ENCODE measurements at regions not wholly inside any gene's neighbourhood (a gene's known extent, or its start where the extent isn't known, plus 50 kb on each side); places are given as distances from the start of the nearest gene placed in this dataset.

- H3K27ac Mint-ChIP-seq = no peak overlapping the region
- no peaks in the 10 kb centered on the region for H3K4me1 Mint-ChIP-seq (ENCODE audit: low read depth in 2 of 2)
- H3K4me3 Mint-ChIP-seq = no peak overlapping the region
- no peaks in the 10 kb centered on the region for H3K36me3 Mint-ChIP-seq (ENCODE audit: insufficient read depth)
- H3K27me3 Mint-ChIP-seq = no peaks in the 10 kb centered on the region
- DNase-seq (no peak), ATAC-seq (replicated peaks) (no peak)
- no peaks in the 10 kb centered on the region for H3K9me3 Mint-ChIP-seq
These were observed 696.9 kb upstream of the EYS start for GRCh38 chr6:66403966-66404365.

DNA sequence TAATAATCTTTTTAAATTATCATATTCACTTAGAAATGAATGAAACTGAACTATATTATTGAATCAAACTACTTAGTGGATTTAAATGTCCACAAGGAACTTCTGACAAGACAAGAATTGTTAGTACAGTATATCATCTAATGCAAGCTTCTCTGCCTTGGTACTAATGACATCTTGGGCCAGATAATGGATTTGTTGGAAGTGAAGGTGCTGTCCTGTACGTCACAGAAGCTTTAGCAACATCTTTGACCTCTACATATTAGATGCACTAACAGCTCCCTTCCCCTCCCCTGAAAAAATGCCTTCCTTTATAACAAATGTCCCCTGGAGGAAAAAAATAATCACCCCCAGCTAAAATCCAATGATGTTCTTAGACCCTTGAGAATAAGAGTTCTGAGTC is 695.8 kb upstream of the EYS start:
- H3K9me3 Mint-ChIP-seq = no peaks in the 10 kb centered on the region
- H3K27ac Mint-ChIP-seq = no peak overlapping the region
- no peak overlapping the region for H3K4me3 Mint-ChIP-seq
- ATAC-seq (replicated peaks) = no peak
- H3K4me1 Mint-ChIP-seq (ENCODE audit: low read depth in 2 of 2) = no peaks in the 10 kb centered on the region
- no peaks in the 10 kb centered on the region for H3K27me3 Mint-ChIP-seq
- DNase-seq = no peak
- H3K36me3 Mint-ChIP-seq (ENCODE audit: insufficient read depth) = no peaks in the 10 kb centered on the region

GRCh38 chr6:66396549-66396948 is 689.5 kb upstream of the EYS start:
- DNase-seq (no peak), ATAC-seq (replicated peaks) (no peak)
- Mint-ChIP-seq H3K27me3 (no peaks in the 10 kb centered on the region), H3K4me1 (ENCODE audit: low read depth in 2 of 2) (no peaks in the 10 kb centered on the region), H3K27ac (no peak overlapping the region), H3K9me3 (no peaks in the 10 kb centered on the region), H3K36me3 (ENCODE audit: insufficient read depth) (no peaks in the 10 kb centered on the region), H3K4me3 (no peak overlapping the region)

DNA sequence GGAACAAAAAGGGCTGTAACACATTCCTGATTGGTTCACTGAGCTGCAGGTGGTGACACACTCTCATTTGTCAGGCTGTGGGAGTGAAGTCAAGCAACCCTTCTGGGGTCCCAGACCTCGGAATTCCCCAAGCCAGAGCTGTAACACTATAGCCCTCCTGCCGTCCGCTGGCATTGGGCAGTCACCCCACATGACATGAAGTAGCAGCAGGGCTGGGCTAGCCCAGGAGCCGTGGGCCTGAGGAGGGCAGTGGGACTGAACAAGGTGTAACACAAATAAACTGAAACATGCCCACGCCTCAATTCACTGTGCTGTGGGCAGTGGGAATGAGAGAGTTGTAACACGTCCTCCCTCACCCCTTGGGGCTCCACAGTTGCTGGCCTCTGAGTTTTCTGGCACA is 689.1 kb upstream of the EYS start:
- Mint-ChIP-seq H3K9me3 (no peaks in the 10 kb centered on the region), H3K4me3 (no peak overlapping the region), H3K4me1 (ENCODE audit: low read depth in 2 of 2) (no peaks in the 10 kb centered on the region), H3K36me3 (ENCODE audit: insufficient read depth) (no peaks in the 10 kb centered on the region), H3K27ac (no peak overlapping the region), H3K27me3 (no peaks in the 10 kb centered on the region)
- no peak for ATAC-seq (replicated peaks)
- no peak for DNase-seq

GRCh38 chr6:66390393-66390792 is 683.4 kb upstream of the EYS start:
- no peak overlapping the region for H3K4me3 Mint-ChIP-seq
- no peak overlapping the region for H3K27ac Mint-ChIP-seq
- no peaks in the 10 kb centered on the region for H3K4me1 Mint-ChIP-seq (ENCODE audit: low read depth in 2 of 2)

GRCh38 chr6:66376001-66376400 is 669.0 kb upstream of the EYS start:
- Mint-ChIP-seq H3K27ac (no peak overlapping the region), H3K9me3 (peaks cover 30% of the 10 kb centered on the region in 2 donors), H3K36me3 (ENCODE audit: insufficient read depth) (no peaks in the 10 kb centered on the region), H3K4me3 (no peak overlapping the region), H3K27me3 (no peaks in the 10 kb centered on the region), H3K4me1 (ENCODE audit: low read depth in 2 of 2) (no peaks in the 10 kb centered on the region)
- ATAC-seq (replicated peaks) = no peak
- no peak for DNase-seq

More at GRCh38 chr6:66390393-66390792, 683.4 kb upstream of the EYS start:
- Mint-ChIP-seq H3K36me3 (ENCODE audit: insufficient read depth) (no peaks in the 10 kb centered on the region), H3K9me3 (no peaks in the 10 kb centered on the region), H3K27me3 (no peaks in the 10 kb centered on the region)
- DNase-seq = no peak
- ATAC-seq (replicated peaks) = no peak

DNA sequence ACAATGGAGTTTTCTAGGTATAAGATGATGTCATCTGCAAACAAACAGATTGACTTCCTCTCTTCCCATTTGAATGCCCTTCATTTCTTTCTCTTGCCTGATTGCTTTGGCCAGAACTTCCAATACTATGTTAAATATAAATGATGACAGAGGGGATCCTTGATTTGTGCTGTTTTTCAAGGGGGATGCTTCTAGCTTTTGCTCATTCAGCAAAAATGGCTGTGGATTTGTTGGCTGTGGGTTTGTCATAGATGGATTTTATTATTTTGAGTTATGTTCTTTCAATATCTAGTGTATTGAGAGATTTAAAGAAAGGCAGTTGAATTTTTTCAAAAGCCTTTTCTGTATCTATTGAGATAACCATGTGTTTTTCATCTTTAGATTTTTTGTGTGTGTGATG is 662.4 kb upstream of the EYS start:
- no peak for ATAC-seq (replicated peaks)
- no peaks in the 10 kb centered on the region for H3K4me1 Mint-ChIP-seq (ENCODE audit: low read depth in 2 of 2)
- H3K4me3 Mint-ChIP-seq = no peak overlapping the region
- no peak overlapping the region for H3K27ac Mint-ChIP-seq
- DNase-seq = no peak
- no peaks in the 10 kb centered on the region for H3K27me3 Mint-ChIP-seq
- H3K36me3 Mint-ChIP-seq (ENCODE audit: insufficient read depth) = no peaks in the 10 kb centered on the region
- H3K9me3 Mint-ChIP-seq = peaks cover 13 to 15% of the 10 kb centered on the region in 2 donors

GRCh38 chr6:66362888-66363287 is 655.9 kb upstream of the EYS start:
- no peaks in the 10 kb centered on the region for H3K4me1 Mint-ChIP-seq (ENCODE audit: low read depth in 2 of 2)
- ATAC-seq (replicated peaks) = no peak
- H3K27me3 Mint-ChIP-seq = no peaks in the 10 kb centered on the region
- DNase-seq = no peak
- H3K27ac Mint-ChIP-seq = no peak overlapping the region
- H3K4me3 Mint-ChIP-seq = no peak overlapping the region
- peaks cover 0 to 2% of the 10 kb centered on the region in 2 donors for H3K9me3 Mint-ChIP-seq
- no peaks in the 10 kb centered on the region for H3K36me3 Mint-ChIP-seq (ENCODE audit: insufficient read depth)

DNA sequence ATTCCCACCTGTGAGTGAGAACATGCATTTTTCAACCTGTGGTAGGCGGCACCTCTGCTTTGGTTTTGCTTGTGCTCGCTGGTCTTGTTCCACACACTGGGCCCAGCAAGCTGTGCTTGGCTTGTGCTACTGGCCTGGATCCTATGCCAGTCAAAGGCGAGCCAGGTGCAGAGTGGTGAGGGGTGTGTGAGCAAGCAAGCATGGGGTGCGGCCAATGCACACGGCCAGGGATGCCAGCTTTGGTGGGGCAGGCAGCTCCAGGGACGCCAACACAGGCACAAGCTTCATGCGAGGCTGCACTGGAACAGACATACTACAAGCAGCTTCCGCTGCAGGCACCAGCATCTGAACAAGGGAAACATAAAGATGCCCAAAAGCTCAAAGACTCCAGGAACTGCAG is 654.9 kb upstream of the EYS start:
- ATAC-seq (replicated peaks) = no peak
- Mint-ChIP-seq H3K9me3 (peaks cover 0 to 2% of the 10 kb centered on the region in 2 donors), H3K36me3 (ENCODE audit: insufficient read depth) (no peaks in the 10 kb centered on the region)

GRCh38 chr6:66357781-66358180 is 650.8 kb upstream of the EYS start:
- no peaks in the 10 kb centered on the region for H3K4me1 Mint-ChIP-seq (ENCODE audit: low read depth in 2 of 2)
- DNase-seq = no peak
- ATAC-seq (replicated peaks) = no peak
- H3K4me3 Mint-ChIP-seq = no peak overlapping the region
- no peak overlapping the region for H3K27ac Mint-ChIP-seq
- no peaks in the 10 kb centered on the region for H3K27me3 Mint-ChIP-seq
- no peaks in the 10 kb centered on the region for H3K36me3 Mint-ChIP-seq (ENCODE audit: insufficient read depth)
- peaks cover 0 to 4% of the 10 kb centered on the region in 2 donors for H3K9me3 Mint-ChIP-seq

More for the DNA sequence above, 654.9 kb upstream of the EYS start:
- H3K27ac Mint-ChIP-seq = no peak overlapping the region
- no peak overlapping the region for H3K4me3 Mint-ChIP-seq
- H3K4me1 Mint-ChIP-seq (ENCODE audit: low read depth in 2 of 2) = no peaks in the 10 kb centered on the region
- H3K27me3 Mint-ChIP-seq = no peaks in the 10 kb centered on the region
- no peak for DNase-seq

DNA sequence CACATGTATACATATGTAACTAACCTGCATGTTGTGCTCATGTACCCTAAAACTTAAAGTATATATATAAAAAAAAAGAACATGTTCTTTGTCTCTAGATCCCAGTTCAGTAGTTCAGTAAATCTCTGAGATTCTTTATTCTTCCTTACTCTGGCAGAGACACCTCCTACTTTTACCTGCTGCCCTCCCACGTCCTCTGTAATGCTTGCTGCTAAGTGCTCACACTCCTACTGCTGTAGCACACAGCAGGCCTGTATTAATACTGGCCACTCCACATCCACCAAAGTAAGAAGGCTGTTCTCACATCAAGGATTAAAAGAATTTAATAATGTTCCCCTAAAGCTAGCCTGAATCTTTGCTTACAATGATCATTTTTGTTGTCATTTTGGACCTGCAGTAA is 648.4 kb upstream of the EYS start:
- H3K36me3 Mint-ChIP-seq (ENCODE audit: insufficient read depth) = no peaks in the 10 kb centered on the region
- no peaks in the 10 kb centered on the region for H3K4me1 Mint-ChIP-seq (ENCODE audit: low read depth in 2 of 2)
- H3K4me3 Mint-ChIP-seq = no peak overlapping the region
- ATAC-seq (replicated peaks) = no peak
- no peaks in the 10 kb centered on the region for H3K27me3 Mint-ChIP-seq
- H3K9me3 Mint-ChIP-seq = peaks cover 3% of the 10 kb centered on the region in 2 donors
- no peak for DNase-seq
- H3K27ac Mint-ChIP-seq = no peak overlapping the region

- H3K36me3 Mint-ChIP-seq (ENCODE audit: insufficient read depth) = no peaks in the 10 kb centered on the region
- ATAC-seq (replicated peaks) (no peak), DNase-seq (no peak)
- no peak overlapping the region for H3K27ac Mint-ChIP-seq
- H3K4me1 Mint-ChIP-seq (ENCODE audit: low read depth in 2 of 2) = no peaks in the 10 kb centered on the region
- H3K9me3 Mint-ChIP-seq = peaks cover 9 to 20% of the 10 kb centered on the region in 2 donors
- H3K27me3 Mint-ChIP-seq = no peaks in the 10 kb centered on the region
- no peak overlapping the region for H3K4me3 Mint-ChIP-seq
These were observed 637.8 kb upstream of the EYS start for GRCh38 chr6:66344796-66345195.

DNA sequence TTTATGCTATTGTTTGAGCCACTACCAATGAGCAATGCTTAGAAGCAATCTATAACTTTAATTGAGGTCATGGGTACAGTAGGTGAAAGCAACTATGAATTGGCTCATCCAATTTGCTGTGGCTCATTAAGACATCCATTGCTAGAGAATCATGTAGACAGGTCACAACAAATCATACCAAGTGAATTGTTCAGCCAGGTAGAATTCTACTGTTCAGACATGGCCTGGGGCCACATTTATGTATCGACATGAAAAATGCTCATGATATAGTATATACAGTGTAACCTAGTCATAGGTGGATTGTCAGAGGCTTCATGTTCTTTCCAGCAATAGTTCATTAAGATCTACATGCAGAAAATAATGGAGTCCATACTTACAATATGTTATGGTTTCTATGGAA is 633.7 kb upstream of the EYS start:
- H3K36me3 Mint-ChIP-seq (ENCODE audit: insufficient read depth) = no peaks in the 10 kb centered on the region
- no peaks in the 10 kb centered on the region for H3K27me3 Mint-ChIP-seq
- no peak overlapping the region for H3K4me3 Mint-ChIP-seq
- peaks cover 15 to 25% of the 10 kb centered on the region in 2 donors for H3K9me3 Mint-ChIP-seq
- H3K27ac Mint-ChIP-seq = no peak overlapping the region
- DNase-seq = no peak
- no peak for ATAC-seq (replicated peaks)
- H3K4me1 Mint-ChIP-seq (ENCODE audit: low read depth in 2 of 2) = no peaks in the 10 kb centered on the region

DNA sequence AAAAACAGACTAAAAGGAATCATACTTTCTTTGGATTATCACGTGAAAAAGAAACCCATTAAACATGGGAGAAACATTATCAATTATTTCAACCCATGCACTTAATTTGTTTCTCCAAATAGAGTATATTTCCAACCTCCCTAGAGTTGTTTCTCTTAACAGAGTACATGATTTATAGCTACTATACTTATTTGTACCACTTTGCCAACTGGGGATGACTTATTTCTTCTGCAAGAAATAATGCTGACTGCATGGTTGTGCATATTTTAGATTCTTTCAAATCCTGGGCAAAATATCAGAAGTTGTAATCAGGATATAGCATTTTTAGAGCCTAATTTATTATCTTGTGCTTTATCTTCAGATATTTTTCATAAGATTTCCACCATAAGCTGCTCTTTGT is 629.1 kb upstream of the EYS start:
- H3K27ac Mint-ChIP-seq = no peak overlapping the region
- no peak overlapping the region for H3K4me3 Mint-ChIP-seq
- no peak for DNase-seq
- H3K36me3 Mint-ChIP-seq (ENCODE audit: insufficient read depth) = no peaks in the 10 kb centered on the region
- no peak for ATAC-seq (replicated peaks)
- H3K4me1 Mint-ChIP-seq (ENCODE audit: low read depth in 2 of 2) = no peaks in the 10 kb centered on the region
- peaks cover 8 to 15% of the 10 kb centered on the region in 2 donors for H3K9me3 Mint-ChIP-seq
- H3K27me3 Mint-ChIP-seq = no peaks in the 10 kb centered on the region

GRCh38 chr6:66328200-66328599 is 621.2 kb upstream of the EYS start:
- DNase-seq = no peak

More at GRCh38 chr6:66328200-66328599, 621.2 kb upstream of the EYS start:
- H3K27me3 Mint-ChIP-seq = no peaks in the 10 kb centered on the region
- H3K4me3 Mint-ChIP-seq = no peak overlapping the region
- no peaks in the 10 kb centered on the region for H3K36me3 Mint-ChIP-seq (ENCODE audit: insufficient read depth)
- no peak for ATAC-seq (replicated peaks)
- H3K27ac Mint-ChIP-seq = no peak overlapping the region
- peaks cover 9 to 11% of the 10 kb centered on the region in 2 donors for H3K9me3 Mint-ChIP-seq
- H3K4me1 Mint-ChIP-seq (ENCODE audit: low read depth in 2 of 2) = no peaks in the 10 kb centered on the region
